GM18867 (cell line): ENCODE measurements at regions not wholly inside any gene's neighbourhood (a gene's known extent, or its start where the extent isn't known, plus 50 kb on each side); places are given as distances from the start of the nearest gene placed in this dataset.
"Not testable (repeated sequence)": the region's sequence is repeated elsewhere in the genome, so short reads cannot be mapped to it uniquely, and the experiment has no call there.

Experiments
- ATAC-seq: cut with Tn5 transposase; IDR thresholded peaks from one replicate; pipeline ENCODE4 v1.9.1; 2021; ENCODE audit warnings: mild to moderate bottlenecking, moderate library complexity; ENCODE audit not compliant: unreplicated experiment

- ATAC-seq = no peak
Measured at GRCh38 chr16:9141813-9142212, 50.4 kb downstream of the HAPSTR1 start.

GRCh38 chr16:9144106-9144505 lies 52.7 kb downstream of the HAPSTR1 start:
- ATAC-seq = no peak

GRCh38 chr16:9148374-9149015 lies 57.1 kb downstream of the HAPSTR1 start:
- no peak for ATAC-seq

GRCh38 chr16:9151074-9151473 lies 59.6 kb downstream of the HAPSTR1 start:
- ATAC-seq = no peak

- ATAC-seq = no peak
Measured at GRCh38 chr16:9151597-9151996, 60.2 kb downstream of the HAPSTR1 start.

GRCh38 chr16:9152649-9153501 lies 61.4 kb downstream of the HAPSTR1 start:
- no peak for ATAC-seq

GRCh38 chr16:9153502-9153864 lies 62.0 kb downstream of the HAPSTR1 start:
- ATAC-seq = no peak

GRCh38 chr16:9154567-9155410 lies 63.3 kb downstream of the HAPSTR1 start:
- ATAC-seq = no peak

- no peak for ATAC-seq
Measured at GRCh38 chr16:9155871-9156270, 64.4 kb downstream of the HAPSTR1 start.

- no peak for ATAC-seq
Measured at GRCh38 chr16:9159839-9160550, 68.6 kb downstream of the HAPSTR1 start.

- no peak for ATAC-seq
Measured at GRCh38 chr16:9160551-9160911, 69.1 kb downstream of the HAPSTR1 start.

- ATAC-seq = no peak
Measured at GRCh38 chr16:9165681-9166080, 74.2 kb downstream of the HAPSTR1 start.

- not testable (repeated sequence) for ATAC-seq
Measured at GRCh38 chr16:9166326-9166993, 75.0 kb downstream of the HAPSTR1 start.

GRCh38 chr16:9169094-9169493 lies 77.7 kb downstream of the HAPSTR1 start:
- no peak for ATAC-seq

- no peak for ATAC-seq
Measured at GRCh38 chr16:9170470-9170869, 79.0 kb downstream of the HAPSTR1 start.

GRCh38 chr16:9176547-9177418 lies 85.3 kb downstream of the HAPSTR1 start:
- ATAC-seq = no peak

GRCh38 chr16:9177861-9178260 lies 86.4 kb downstream of the HAPSTR1 start:
- ATAC-seq = no peak

- no peak for ATAC-seq
Measured at GRCh38 chr16:9183682-9184353, 92.4 kb downstream of the HAPSTR1 start.

GRCh38 chr16:9184354-9184690 lies 92.9 kb downstream of the HAPSTR1 start:
- no peak for ATAC-seq
